NCI-H345 treated with DMSO at 0.1 percent for 48 hours (cell line): ENCODE measurements at regions not wholly inside any gene's neighbourhood (a gene's known extent, or its start where the extent isn't known, plus 50 kb on each side); places are given as distances from the start of the nearest gene placed in this dataset.

ENCODE experiments used
- DNase-seq: peaks from one replicate; lab custom pipeline; 2025; ENCODE audit not compliant: unreplicated experiment; lab: John Stamatoyannopoulos, UW

- DNase-seq: no peak
Observed at GRCh38 chr10:54903745-54904144, 102.7 kb upstream of the PCDH15 start.

DNA sequence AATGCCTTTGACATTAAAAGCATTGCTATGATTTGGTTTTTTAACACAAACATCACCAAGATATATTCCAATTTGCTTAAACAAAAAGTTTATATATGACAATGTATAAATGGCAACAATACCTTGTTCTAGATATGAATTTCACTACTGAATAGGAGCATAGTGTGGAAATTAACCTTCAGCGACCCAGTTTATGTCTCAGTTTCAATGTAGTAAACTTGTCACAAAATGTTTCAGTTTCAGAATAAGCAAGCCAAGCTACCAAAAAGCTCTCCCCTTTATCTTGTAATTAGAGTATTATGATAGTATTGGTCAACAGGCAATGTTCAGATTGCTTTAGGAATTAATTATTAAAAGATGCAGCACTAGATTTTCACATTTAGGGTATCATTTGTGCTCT, 99.6 kb upstream of the PCDH15 start:
- no peak for DNase-seq

GRCh38 chr10:54880996-54881395, 80.0 kb upstream of the PCDH15 start:
- no peak for DNase-seq

DNA sequence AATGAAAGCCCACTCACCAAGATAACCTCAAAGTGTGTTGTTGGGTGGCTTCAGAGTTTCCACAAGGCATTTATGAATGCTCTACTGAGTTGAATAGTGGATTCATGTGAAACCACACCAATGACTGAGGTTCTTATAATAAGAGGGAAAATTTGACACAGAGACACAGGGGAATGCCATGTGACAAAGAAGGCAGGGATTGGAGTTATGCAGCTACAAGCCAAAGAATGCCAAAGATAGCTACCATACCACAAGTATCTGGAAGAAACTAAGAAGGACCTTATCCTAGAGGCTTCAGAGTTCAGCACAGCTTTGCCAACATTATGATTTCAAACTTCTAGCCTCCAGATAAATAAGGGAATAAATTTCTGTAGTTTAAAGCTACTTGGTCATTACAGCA, 68.0 kb upstream of the PCDH15 start:
- DNase-seq: no peak

- DNase-seq: no peak
Observed at GRCh38 chr10:54866666-54867065, 65.6 kb upstream of the PCDH15 start.

DNA sequence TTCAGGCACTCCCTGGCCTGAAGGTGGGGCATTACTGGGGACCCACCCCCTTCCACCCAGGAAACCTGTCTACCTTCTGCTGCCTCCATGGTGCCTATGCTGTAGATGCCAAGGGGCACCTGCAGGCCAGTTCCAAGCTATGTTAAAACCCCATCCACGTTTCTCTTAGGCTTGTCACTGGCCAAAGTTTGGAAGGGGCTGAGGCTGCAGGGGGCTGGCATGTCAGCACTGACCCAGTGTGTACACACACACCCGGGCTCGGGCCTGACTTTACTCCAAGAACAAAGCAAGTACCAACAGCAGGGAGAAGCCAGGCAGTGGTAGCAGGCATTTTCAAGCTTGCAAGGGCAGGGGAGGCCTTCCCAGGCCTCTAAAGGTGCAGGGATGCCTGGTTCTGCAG, 53.8 kb upstream of the PCDH15 start:
- DNase-seq: no peak

DNA sequence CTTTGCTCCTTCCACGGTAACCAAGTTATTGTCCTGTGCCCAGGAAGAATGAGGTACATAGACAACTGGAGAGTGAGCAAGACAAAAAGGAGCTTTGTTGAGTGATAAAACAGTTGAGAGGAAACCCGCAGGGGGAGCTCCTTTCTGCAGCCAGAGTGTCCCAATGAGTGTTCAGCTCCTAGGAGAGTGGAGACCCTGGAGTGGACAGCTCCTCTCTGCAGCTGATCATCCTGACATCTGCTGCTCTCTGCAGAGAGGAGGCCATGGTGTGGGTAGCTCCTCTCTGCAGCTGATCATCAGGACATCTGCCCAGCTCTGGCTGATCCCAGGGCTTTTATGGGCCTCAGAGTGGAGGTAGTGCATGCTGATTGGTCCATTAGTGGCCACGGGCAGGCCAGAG, 53.4 kb upstream of the PCDH15 start:
- no peak for DNase-seq

DNA sequence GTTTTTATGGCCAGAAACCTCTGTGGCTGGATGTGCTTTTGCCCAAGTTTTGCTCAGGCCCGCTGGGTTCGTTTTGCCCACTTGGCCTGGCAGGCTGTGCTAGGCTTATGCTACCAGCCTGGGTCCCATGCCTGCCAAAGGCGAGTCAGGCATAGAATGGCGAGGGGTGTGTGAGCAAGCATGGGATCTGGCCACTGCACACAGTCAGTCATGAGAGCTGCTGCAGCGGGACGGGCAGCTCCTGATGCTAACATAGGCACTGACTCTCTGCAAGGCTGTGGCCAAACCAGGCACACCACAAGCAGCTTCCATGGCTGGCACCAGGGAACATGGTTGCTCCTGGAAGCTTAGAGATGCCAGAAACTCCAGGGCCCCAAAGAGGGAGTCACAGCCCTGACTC, 52.9 kb upstream of the PCDH15 start:
- DNase-seq: no peak
